Uterus (tissue), 3 donors: ENCODE measurements at regions not wholly inside any gene's neighbourhood (a gene's known extent, or its start where the extent isn't known, plus 50 kb on each side); places are given as distances from the start of the nearest gene placed in this dataset.

ENCODE experiments used
- DNase-seq, 2 donors: peaks; one replicate each; pipeline ENCODE4 v3.0.0-alpha.2; 2019 to 2020
- H3K27ac ChIP-seq, 2 donors: fragments of 200-600 bp; sonication (generic); 1 replicate in 1 of 2; 2 replicates in 1 of 2; pipeline ENCODE4 v1.5.1; 2016 to 2018
- H3K27me3 ChIP-seq, 2 donors: fragments of 200-600 bp; sonication (generic); one replicate each; pipeline ENCODE4 v1.5.1; 2018 to 2019; ENCODE audit warnings: control low read depth in 1 of 2
- H3K36me3 ChIP-seq, 2 donors: fragments of 200-600 bp; sonication (generic); one replicate each; pipeline ENCODE4 v1.5.1; 2019; ENCODE audit warnings: control low read depth in 1 of 2
- H3K4me1 ChIP-seq, 2 donors: fragments of 200-600 bp; sonication (generic); one replicate each; pipeline ENCODE4 v1.5.1; 2018 to 2019; ENCODE audit warnings: control low read depth in 1 of 2
- H3K4me3 ChIP-seq, 2 donors: fragments of 200-600 bp; sonication (generic); 1 replicate in 1 of 2; 2 replicates in 1 of 2; pipeline ENCODE4 v1.5.1; 2018 to 2019; ENCODE audit warnings: mild to moderate bottlenecking in 1 of 2
- H3K9me3 ChIP-seq, 2 donors: fragments of 200-600 bp; sonication (generic); one replicate each; pipeline ENCODE4 v1.5.1; 2019; ENCODE audit warnings: control low read depth in 1 of 2
- CTCF ChIP-seq, 4 experiments: fragments of 200-600 bp in 2 of 4; fragments of 450-650 bp in 2 of 4; sonication (generic) in 2 of 4; IDR thresholded peaks; one replicate each; pipeline ENCODE4 v1.5.1; 2016 to 2019; ENCODE audit warnings: antibody characterized with exemption in 4 of 4, mild to moderate bottlenecking in 2 of 4, moderate library complexity in 1 of 4
- POLR2A ChIP-seq, 2 donors: fragments of 450-650 bp; IDR thresholded peaks; one replicate each; pipeline ENCODE4 v1.6.1; 2016; ENCODE audit warnings: antibody characterized with exemption in 2 of 2, mild to moderate bottlenecking in 1 of 2, moderate library complexity in 1 of 2
- intact Hi-C: fragments of 100-400 bp; cut with DNase I; formaldehyde crosslinking; loops from one replicate; pipeline ENCODE4 v1.15.1; 2023; ENCODE audit warnings: low total_unique reads
- donor health status: DM: yes; HTN: yes; CAD: no.

- no peaks in the 10 kb centered on the region for H3K4me1 ChIP-seq
- TF ChIP-seq CTCF (IDR thresholded peaks at IDR 0.05) (no peak), POLR2A (IDR thresholded peaks at IDR 0.05) (no peak)
- H3K27ac ChIP-seq, result no peak overlapping the region
- no peaks in the 10 kb centered on the region for H3K9me3 ChIP-seq
- intact Hi-C loops, result no loop called here
- H3K36me3 ChIP-seq, result no peaks in the 10 kb centered on the region
- no peaks in the 10 kb centered on the region for H3K27me3 ChIP-seq
- no peak overlapping the region for H3K4me3 ChIP-seq
- DNase-seq, result no peak
Measured at GRCh38 chr15:91627473-91628278, 225.8 kb upstream of the SLCO3A1 start.

- Histone ChIP-seq H3K4me3 (no peak overlapping the region), H3K4me1 (no peaks in the 10 kb centered on the region), H3K27me3 (no peaks in the 10 kb centered on the region), H3K9me3 (no peaks in the 10 kb centered on the region), H3K36me3 (no peaks in the 10 kb centered on the region), H3K27ac (no peak overlapping the region)
- no peak for DNase-seq
- TF ChIP-seq CTCF (IDR thresholded peaks at IDR 0.05) (no peak), POLR2A (IDR thresholded peaks at IDR 0.05) (no peak)
- intact Hi-C loops, result no loop called here
Measured at GRCh38 chr15:91630090-91630489, 223.4 kb upstream of the SLCO3A1 start.

- H3K27ac ChIP-seq, result no peak overlapping the region
- DNase-seq, result no peak
- intact Hi-C loops, result no loop called here
- no peaks in the 10 kb centered on the region for H3K27me3 ChIP-seq
- no peak for TF ChIP-seq POLR2A (IDR thresholded peaks at IDR 0.05)
- no peak for TF ChIP-seq CTCF (IDR thresholded peaks at IDR 0.05)
- H3K4me1 ChIP-seq, result no peaks in the 10 kb centered on the region
- H3K9me3 ChIP-seq, result no peaks in the 10 kb centered on the region
- no peak overlapping the region for H3K4me3 ChIP-seq
- no peaks in the 10 kb centered on the region for H3K36me3 ChIP-seq
Measured at GRCh38 chr15:91632176-91632575, 221.3 kb upstream of the SLCO3A1 start.

- no peak for DNase-seq
Measured at GRCh38 chr15:91632981-91633380, 220.5 kb upstream of the SLCO3A1 start.

More at GRCh38 chr15:91632981-91633380, 220.5 kb upstream of the SLCO3A1 start:
- no peaks in the 10 kb centered on the region for H3K36me3 ChIP-seq
- H3K9me3 ChIP-seq, result no peaks in the 10 kb centered on the region
- no peaks in the 10 kb centered on the region for H3K27me3 ChIP-seq
- no peak overlapping the region for H3K4me3 ChIP-seq
- no peak for TF ChIP-seq POLR2A (IDR thresholded peaks at IDR 0.05)
- TF ChIP-seq CTCF (IDR thresholded peaks at IDR 0.05), result no peak
- no peaks in the 10 kb centered on the region for H3K4me1 ChIP-seq
- H3K27ac ChIP-seq, result no peak overlapping the region
- intact Hi-C loops, result no loop called here
